ENCODE measurements at regions not wholly inside any gene's neighbourhood (a gene's known extent, or its start where the extent isn't known, plus 50 kb on each side); places are given as distances from the start of the nearest gene placed in this dataset.
A peak's percentile ranks its signal among the peaks of the same experiment; 100 is the strongest.

DNA sequence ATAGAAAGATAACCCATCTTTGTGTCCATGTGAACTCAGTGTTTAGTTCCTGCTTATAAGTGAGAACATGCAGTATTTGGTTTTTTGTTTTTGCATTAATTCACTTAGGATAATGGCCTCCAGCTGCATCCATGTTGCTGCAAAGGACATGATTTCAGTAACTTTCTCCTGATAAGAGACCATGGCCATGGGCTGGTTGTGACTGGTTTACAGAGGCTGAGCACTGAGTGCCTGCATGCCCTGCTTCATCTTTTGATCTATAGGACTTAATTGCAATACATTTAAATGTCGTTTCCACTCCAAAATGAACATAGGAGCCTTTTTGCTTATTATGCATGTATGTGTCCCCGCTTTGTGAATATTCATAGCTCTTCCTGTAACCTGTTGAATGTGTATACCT is 101.3 kb upstream of the IGFBP3 start (continued):
- TF ChIP-seq, protein P1, sequence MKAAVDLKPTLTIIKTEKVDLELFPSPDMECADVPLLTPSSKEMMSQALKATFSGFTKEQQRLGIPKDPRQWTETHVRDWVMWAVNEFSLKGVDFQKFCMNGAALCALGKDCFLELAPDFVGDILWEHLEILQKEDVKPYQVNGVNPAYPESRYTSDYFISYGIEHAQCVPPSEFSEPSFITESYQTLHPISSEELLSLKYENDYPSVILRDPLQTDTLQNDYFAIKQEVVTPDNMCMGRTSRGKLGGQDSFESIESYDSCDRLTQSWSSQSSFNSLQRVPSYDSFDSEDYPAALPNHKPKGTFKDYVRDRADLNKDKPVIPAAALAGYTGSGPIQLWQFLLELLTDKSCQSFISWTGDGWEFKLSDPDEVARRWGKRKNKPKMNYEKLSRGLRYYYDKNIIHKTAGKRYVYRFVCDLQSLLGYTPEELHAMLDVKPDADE (IDR thresholded peaks at IDR 0.05) = no peak
- TF ChIP-seq, protein P2, sequence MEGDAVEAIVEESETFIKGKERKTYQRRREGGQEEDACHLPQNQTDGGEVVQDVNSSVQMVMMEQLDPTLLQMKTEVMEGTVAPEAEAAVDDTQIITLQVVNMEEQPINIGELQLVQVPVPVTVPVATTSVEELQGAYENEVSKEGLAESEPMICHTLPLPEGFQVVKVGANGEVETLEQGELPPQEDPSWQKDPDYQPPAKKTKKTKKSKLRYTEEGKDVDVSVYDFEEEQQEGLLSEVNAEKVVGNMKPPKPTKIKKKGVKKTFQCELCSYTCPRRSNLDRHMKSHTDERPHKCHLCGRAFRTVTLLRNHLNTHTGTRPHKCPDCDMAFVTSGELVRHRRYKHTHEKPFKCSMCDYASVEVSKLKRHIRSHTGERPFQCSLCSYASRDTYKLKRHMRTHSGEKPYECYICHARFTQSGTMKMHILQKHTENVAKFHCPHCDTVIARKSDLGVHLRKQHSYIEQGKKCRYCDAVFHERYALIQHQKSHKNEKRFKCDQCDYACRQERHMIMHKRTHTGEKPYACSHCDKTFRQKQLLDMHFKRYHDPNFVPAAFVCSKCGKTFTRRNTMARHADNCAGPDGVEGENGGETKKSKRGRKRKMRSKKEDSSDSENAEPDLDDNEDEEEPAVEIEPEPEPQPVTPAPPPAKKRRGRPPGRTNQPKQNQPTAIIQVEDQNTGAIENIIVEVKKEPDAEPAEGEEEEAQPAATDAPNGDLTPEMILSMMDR (conservative IDR thresholded peaks at IDR 0.05; ENCODE audit: low read depth in 2 of 2) = no peak

DNA sequence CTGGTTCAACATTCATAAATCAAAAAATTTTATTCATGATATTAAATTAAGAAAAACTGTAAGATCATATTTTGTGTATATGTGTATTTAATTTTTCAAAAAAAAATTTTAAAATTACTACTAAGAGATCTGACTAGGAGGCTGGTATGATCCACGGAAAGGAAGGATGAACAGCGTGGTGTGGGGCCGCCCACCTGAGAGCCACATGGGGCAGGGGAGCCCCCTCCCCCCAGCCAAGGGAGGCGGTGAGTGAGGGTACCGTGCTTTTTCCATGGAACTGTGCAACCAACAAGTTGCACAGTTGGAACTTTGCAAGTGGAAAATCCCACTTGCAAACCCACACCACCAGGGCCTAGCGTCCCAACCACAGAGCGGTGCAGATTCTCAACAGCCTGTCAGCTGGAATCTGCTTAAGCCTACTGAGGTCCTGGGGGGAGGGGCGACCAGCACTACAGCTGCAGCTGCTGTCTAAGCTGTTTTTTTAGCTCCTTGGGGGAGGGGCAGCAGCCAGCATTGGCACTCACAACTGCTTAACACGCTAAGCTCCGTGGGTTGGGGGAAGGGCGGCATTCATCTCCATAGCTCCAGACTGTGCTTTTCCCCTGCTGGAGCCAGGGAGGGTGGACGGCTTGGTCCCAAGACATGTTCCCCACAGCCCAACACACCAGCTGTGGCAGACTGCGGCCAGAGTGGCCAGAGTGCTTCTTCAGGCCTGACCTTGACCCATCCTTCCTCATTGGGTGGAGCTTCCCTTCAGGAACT is 94.2 kb upstream of the IGFBP3 start:
- no peaks in the 10 kb centered on the region for H4K20me1 ChIP-seq (replicated peaks; ENCODE audit: insufficient read depth)
- TF ChIP-seq CREB1 (CRISPR knock-in tag; IDR thresholded peaks at IDR 0.05; ENCODE audit: low read depth) (peak; percentile 32; the same call in 1 of the 2 replicates), ZNF114 (CRISPR knock-in tag; IDR thresholded peaks at IDR 0.05) (peak; percentile 72)
- TF ChIP-seq, protein P3, sequence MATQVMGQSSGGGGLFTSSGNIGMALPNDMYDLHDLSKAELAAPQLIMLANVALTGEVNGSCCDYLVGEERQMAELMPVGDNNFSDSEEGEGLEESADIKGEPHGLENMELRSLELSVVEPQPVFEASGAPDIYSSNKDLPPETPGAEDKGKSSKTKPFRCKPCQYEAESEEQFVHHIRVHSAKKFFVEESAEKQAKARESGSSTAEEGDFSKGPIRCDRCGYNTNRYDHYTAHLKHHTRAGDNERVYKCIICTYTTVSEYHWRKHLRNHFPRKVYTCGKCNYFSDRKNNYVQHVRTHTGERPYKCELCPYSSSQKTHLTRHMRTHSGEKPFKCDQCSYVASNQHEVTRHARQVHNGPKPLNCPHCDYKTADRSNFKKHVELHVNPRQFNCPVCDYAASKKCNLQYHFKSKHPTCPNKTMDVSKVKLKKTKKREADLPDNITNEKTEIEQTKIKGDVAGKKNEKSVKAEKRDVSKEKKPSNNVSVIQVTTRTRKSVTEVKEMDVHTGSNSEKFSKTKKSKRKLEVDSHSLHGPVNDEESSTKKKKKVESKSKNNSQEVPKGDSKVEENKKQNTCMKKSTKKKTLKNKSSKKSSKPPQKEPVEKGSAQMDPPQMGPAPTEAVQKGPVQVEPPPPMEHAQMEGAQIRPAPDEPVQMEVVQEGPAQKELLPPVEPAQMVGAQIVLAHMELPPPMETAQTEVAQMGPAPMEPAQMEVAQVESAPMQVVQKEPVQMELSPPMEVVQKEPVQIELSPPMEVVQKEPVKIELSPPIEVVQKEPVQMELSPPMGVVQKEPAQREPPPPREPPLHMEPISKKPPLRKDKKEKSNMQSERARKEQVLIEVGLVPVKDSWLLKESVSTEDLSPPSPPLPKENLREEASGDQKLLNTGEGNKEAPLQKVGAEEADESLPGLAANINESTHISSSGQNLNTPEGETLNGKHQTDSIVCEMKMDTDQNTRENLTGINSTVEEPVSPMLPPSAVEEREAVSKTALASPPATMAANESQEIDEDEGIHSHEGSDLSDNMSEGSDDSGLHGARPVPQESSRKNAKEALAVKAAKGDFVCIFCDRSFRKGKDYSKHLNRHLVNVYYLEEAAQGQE (IDR thresholded peaks at IDR 0.05; ENCODE audit: unreplicated experiment) = no peak
- peak; percentile 96 for ATAC-seq
- peaks cover 8% of the 10 kb centered on the region; the same call in 1 of the 3 replicates for H3K36me3 Mint-ChIP-seq (ENCODE audit: low read depth)
- peak overlapping the region; percentile 32 for H3K4me3 ChIP-seq
- peaks cover 8% of the 10 kb centered on the region; the same call in 2 of the 3 replicates for H3K4me1 Mint-ChIP-seq
- peak overlapping the region; percentile 43; the same call in 1 of the 3 replicates for H3K4me3 Mint-ChIP-seq
- H3K9me2 ChIP-seq (ENCODE audit: insufficient read depth) = peaks cover 10% of the 10 kb centered on the region
- no peaks in the 10 kb centered on the region for H3K79me2 ChIP-seq (replicated peaks; ENCODE audit: insufficient read depth)
- H3K4me1 ChIP-seq (ENCODE audit: insufficient read depth) = peaks cover 10% of the 10 kb centered on the region; the same call in 1 of the 2 replicates
- no peak overlapping the region for H3K27ac Mint-ChIP-seq
- H3K27me3 Mint-ChIP-seq (ENCODE audit: insufficient read depth, low read depth, poor library complexity) = peaks cover 2% of the 10 kb centered on the region
- DNase-seq (ENCODE audit: low spot score) = peak; percentile 92
- no peak overlapping the region for H3K27ac ChIP-seq (ENCODE audit: low read depth)
- no peaks in the 10 kb centered on the region for H3K27me3 ChIP-seq (ENCODE audit: insufficient read depth)
- no peaks in the 10 kb centered on the region for H3K36me3 ChIP-seq (ENCODE audit: insufficient read depth)
- peak overlapping the region; percentile 57 for H3K4me2 ChIP-seq
- no peaks in the 10 kb centered on the region for H3F3A ChIP-seq (replicated peaks; ENCODE audit: low read depth)
- H3K9me3 Mint-ChIP-seq = peaks cover 8% of the 10 kb centered on the region; the same call in 2 of the 3 replicates
- peak overlapping the region; percentile 88 for H2AFZ ChIP-seq
